Activated CD4-positive, alpha-beta T cell treated with anti-CD3 and anti-CD28 coated beads, Interleukin-2, Interleukin-4, amounts not matched to agents 100 ng/mL and 50 ng/mL, durations not matched to agents 16 hours and 8 hours (primary cell): ENCODE measurements at regions not wholly inside any gene's neighbourhood (a gene's known extent, or its start where the extent isn't known, plus 50 kb on each side); places are given as distances from the start of the nearest gene placed in this dataset.
"Not testable (repeated sequence)": the region's sequence is repeated elsewhere in the genome, so short reads cannot be mapped to it uniquely, and the experiment has no call there.

ENCODE experiments used
- DNase-seq: peaks from one replicate; pipeline ENCODE4 v3.0.0-alpha.2; 2020; ENCODE audit warnings: low spot score

DNA sequence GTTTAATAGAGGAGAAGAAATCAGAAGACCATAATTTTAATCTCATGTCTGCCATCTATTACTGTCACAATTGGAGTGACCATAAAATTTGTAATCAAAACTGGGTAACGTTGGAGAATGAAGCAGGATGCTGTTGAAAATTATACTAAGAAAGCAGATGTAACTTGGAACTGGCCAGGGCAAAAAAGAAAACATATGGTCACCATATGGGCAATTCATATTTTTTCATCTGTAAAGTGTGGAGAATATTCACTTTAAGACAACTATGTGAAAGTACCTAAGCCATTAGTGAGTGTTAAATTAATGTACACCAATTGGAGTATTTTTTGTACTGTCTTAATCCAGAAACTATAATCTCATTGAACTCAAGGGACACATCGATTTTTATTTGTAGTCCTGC is 1008.0 kb downstream of the GLUD2 start:
- DNase-seq = no peak

DNA sequence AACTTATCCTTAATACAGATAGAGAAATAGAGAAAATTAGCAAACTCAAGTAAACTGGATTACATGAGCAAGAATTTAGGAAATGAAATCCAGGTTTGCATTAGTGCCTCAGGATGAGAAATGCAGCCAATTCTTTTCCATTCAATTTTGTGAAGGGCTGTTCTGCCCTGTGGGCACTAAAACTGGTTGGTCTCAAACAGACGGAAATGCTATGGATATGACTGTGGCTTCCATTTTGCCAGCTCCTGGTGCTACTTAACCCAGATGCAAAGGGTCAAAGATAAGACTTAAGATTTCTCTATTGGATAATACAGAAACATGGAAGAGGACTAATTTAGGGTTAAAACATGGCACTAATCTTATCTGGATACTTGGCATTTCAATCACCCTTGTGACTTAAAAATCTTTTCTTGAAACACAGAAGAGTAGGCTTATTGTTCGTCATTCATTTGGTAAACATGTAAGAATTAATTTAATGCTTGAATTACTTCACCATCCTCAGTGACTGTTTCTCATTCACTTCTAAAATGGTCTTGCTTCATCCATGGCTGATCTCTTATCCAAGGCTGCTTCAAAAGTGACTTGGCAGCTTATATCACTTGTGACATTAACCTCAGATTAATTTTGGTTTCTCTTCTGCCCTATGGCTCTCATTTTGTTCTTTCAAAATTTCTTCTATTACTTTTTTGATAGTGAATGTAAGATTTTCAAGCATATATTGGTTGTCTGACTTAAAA is 1008.7 kb downstream of the GLUD2 start:
- DNase-seq = no peak

DNA sequence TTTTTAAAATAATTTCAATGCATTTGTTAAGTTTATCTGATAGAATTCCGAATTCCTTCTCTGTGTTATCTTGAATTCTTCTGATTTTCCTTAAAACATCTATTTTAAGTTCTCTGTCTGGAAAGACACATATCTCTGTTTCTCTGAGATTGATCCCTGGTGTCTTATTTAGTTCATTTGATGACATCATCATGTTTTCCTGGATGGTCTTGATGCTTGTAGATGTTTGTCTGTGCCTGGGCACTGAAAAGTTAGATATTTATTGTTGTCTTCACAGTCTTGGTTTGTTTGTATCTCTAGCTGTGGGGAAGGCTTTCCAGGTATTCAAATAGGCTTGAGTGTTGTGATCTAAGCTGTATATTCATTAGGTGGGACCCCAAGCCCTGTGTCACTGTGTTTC is 1028.8 kb downstream of the GLUD2 start:
- no peak for DNase-seq

DNA sequence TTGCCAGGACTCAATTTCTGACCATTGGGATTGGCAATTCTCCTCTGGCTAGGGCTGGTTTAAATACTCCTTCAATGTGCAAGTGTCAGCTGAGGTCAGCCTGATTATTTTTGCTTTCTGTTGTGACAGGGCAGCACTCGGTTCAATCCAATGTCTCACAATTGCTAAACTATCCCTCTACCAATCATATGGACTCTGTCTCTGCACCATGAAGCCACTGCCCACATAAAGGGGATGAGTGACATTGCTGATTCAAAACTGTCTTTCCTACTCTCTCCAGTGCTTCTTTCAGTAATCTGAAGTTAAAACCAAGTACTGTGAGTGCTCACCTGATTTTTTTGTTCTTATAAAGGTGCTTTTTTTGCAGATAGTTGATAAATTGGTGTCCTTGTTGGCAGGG is 1030.7 kb downstream of the GLUD2 start:
- DNase-seq = no peak

DNA sequence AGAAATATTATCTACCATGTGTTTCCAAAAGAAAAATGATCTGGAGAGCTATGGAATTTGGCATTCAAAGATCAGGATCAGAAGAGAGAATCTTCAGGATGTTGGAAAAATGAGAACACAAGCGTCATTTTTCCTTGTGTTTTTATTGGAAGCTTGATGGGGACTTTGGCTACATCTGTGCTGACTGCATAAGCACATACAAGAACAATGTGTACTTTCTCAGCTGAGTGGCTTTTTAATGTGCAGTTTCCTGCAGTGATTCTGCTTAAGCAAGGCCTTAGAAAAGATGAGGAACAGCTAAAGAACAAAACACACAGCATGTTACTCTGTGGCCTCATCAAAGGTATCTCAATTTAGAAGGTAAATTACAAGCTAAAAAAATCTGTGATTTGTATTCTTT is 1039.9 kb downstream of the GLUD2 start:
- DNase-seq = no peak

DNA sequence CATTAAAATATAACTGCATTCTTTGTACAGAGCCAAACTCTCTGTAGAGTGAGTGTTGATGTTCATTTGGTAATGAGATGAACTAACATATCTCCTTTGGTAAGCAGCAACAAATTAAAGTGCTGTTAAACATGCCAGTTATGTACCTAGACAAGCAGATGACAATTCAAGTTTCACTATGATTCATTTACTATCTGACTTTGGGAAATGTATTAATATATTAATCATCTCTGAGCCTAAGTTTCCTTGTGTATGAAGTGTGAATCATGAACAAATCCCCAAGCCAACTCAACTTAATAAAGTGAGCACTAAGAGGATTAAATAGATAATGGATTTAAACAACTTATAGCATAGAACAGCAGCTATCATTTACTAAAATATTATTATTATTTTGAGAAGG is 1044.2 kb downstream of the GLUD2 start:
- DNase-seq = no peak

DNA sequence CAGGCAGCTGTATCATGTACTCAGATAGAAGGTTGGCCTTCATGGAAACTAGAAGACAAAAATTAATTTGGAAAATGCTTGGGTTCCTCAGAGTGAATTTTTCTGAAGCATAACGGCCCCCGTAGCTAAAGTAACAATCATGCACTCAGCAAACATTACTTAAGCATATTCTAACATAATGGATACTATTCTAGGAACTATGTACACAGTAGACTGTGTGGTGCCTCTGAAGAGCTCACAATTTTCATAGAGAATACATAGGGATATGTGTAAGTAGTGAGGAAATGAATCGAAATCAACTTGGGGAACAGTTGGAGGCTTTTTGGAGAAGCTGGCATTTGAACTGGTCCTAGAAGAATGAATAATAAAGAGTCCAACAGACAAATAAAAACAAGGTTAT is 1045.0 kb downstream of the GLUD2 start:
- DNase-seq = no peak

DNA sequence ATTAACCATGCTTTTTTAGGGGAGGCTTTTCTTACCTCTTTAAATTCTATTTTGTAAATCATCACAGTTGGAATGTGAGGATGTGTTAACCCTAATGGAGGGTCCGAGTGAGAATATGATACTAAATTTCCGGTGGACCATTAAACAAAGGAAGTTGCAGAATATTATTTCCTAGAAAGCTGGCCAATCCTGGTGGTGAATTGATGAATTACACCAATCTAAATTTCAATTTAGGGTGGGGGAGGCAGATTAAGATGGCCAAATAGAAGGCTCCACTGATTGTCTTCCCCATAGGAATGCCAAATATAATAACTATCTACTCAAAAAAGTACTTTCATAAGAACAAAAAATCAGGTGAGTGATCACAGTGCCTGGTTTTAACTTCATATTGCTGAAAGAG is 1045.6 kb downstream of the GLUD2 start:
- DNase-seq = no peak

DNA sequence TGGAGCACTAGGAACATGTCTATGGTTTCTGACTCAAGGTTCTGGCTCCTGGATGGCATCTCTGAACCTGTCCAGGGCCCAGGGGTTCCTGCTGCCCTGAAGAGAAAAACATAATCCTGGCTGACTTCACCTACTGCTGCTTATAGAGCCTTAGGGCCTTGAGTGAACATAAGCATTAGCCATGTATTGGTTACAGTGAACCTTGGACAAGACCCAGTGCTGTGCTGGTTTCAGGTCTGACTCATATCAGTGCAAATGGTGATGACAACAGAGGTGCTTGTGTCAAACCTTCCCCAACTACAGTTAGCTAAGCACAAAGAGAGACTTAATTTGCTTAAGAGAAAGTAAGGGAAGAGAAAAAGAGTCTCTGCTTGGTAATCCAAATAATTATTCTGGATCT is 1047.2 kb downstream of the GLUD2 start:
- peak; percentile 4 for DNase-seq

DNA sequence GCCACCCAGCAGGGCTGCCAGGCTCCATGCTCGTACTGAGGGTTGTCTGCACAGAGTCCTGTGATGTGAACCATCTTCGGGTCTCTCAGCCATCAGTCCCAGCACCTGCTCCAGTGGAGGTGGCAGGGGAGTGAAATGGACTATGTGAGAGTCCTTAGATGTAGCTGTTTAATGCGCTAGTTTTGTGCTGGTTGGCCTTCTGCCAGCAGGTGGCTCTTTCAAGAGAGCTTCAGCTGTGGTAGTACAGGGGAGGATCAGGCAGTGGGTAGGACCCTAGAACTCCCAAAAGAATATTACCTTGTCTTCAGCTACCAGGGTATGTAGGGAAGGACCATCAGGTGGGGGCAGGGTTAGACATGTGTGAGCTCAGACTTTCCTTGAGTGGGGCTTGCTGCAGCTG is 1066.0 kb downstream of the GLUD2 start:
- no peak for DNase-seq

DNA sequence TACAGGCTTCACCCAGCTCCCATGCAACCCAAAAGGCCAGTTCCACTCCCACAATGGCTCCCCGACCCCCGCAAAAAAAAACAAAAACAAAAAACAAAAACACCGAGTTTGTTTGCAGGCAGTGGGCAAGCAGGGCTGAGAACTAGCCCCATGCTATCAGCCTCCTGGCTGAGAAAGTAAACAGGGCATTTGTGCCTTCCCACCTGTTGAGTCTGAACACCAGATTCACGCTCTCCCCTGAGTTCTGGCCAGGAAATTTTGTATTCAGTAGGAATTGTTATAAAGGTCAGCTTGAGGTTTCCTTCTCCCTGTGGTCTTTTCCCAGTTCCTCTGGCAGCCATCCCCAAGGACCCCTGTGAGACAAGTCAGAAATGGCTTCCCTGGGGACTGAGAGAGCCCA is 1066.5 kb downstream of the GLUD2 start:
- DNase-seq = no peak

DNA sequence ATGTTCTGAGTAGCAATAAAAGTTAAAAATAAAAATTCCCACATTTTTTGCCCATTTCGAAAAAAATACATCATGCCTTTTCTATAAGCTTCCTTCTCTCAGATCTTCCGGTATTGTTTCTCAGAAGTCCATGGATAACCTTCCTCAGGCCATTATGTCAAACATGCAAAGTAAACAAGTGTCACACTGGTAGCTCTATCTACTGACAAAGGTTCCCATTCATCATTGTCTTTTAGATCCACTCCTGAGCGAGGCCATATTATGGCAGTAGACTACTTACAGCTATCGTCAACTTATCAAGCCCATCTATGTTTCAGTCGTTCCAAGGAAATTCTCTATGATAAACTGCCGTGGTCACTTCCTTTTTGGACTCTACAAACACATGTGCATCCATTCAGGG is 1068.2 kb downstream of the GLUD2 start:
- no peak for DNase-seq

DNA sequence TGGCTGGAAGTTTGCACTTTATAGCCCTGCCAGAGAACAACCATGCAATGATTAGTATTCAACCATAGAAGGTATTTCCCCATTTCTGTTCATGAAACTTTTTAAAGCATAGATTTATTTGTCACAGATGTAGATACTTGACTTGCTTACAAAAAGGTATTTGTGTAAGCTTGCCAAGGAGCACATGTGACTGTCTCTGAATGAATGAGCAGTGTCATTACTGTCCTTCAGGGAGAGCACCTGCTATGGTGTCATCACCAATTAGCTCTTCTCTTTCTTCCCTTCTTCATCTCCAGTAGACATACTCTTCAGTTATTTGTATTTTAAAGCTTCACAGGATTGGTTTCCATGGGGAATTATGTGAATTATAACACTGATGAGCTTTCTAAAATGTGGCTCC is 1064.7 kb upstream of the GRIA3 start:
- no peak for DNase-seq

DNA sequence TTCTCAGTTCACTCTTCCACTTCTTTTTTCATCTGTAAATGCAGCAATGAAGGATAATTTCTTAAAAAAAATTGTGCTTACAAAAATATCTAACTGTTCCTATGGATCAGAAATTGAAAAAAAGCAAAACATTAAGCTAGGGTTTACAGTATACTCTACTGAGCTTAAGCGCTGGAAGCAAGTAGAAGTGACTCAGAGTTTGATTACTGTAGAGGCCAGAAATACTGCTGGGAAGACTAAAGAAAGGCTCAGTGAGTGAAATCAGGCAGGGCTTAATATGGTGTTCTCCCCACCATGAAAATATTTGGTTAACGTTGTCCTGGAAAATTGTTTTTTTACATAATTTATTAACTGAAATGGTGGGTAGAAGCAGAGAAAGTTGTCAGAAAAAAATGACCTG is 1061.8 kb upstream of the GRIA3 start:
- DNase-seq = no peak

DNA sequence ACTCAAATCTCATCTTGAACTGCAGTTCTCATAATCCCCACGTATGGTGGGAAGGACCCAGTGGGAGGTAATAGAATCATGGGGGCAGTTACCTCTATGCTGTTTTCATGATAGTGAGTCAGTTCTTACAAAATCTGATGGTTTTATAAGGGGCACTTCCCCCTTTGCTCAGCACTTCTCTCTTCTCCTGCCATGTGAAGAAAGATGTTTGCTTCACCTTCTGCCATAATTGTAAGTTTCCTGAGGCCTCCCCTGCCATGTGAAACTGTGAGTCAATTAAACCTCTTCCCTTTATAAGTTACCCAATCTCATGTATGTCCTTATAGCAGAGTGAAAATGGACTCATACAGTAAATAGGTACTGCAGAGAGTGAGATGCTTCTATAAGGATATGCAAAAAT is 1050.6 kb upstream of the GRIA3 start:
- no peak for DNase-seq

DNA sequence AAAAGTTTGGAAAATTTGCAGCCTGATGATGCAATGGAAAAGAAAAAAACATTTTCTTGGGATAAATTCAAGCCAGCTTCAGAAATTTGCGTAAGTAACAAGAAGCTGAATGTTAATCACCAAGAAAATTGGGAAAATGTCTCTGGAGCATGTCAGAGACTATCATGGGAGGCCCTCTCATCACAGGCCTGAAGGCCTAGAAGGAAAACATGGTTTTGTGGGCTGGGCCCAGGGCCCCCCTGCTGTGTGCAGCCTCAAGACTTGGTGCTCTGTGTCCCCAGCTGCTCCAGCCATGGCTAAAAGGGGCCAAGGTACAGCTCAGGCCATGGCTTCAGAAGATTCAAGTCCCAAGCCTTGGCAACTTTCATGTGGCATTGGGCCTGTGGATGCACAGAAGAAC is 1049.8 kb upstream of the GRIA3 start:
- no peak for DNase-seq

DNA sequence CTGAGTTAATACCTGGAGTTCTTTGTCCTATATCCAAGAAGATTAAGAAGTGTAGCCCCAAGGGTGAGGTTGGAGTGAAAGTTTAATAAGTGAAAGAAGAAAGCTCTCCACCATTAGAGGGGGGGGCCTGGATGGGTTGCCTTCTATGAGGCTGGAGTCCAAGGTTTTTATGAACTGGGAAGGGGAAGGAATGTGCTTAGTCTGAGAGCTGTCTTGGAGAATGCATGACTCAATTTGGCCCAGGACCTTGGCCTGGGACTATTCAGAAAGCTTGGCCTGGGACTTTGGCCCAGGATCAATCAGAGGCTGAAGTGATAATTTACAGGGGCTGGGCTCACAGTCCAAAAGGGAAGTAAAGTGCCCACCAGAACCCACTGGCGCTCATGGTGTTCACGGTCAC is 1049.0 kb upstream of the GRIA3 start:
- DNase-seq = no peak

DNA sequence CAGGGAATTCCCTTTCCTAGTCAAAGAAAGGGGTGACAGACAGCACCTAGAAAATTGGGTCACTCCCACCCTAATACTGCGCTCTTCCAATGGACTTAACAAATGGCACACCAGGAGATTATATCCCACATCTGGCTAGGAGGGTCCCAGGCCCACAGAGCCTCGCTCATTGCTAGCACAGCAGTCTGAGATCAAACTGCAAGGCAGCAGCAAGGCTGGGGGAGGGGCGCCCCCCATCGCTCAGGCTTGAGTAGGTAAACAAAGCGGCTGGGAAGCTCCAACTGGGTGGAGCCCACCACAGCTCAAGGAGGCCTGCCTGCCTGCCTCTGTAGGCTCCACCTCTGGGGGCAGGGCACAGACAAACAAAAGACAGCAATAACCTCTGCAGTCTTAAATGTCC is 1043.9 kb upstream of the GRIA3 start:
- DNase-seq = not testable (repeated sequence)

DNA sequence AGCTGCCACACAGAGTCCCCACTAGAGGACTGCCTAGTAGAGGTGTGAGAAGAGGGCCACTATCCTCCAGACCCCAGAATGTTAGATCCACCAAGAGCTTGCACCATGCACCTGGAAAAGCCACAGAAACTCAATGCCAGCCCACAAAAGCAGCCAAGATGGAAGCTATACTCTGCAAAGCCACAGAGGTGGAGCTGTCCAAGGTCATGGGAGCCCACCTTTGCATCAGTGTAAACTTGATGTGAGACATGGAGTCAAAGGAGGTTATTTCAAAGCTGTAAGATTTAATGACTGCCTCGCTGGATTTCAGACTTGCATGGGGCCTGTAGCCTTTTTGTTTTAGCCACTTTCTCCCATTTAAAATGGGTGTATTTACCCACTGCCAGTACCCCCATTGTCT is 1030.1 kb upstream of the GRIA3 start:
- no peak for DNase-seq

DNA sequence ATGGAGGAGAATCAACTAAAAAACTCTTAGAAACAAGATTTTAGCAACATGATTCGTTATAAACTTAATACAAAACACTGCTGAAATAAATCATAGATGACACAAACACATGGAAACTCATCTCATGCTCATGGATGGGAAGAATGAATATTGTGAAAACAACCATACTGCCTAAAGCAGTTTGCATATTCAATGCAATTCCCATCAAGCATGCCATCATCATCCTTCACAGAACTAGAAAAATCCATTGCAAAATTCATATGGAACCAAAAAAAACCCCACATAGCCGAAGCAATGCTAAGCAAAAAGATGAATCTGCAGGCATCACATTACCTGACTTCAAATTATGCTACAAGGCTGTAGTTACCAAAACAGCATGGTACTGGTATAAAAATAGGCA is 1015.8 kb upstream of the GRIA3 start:
- no peak for DNase-seq

DNA sequence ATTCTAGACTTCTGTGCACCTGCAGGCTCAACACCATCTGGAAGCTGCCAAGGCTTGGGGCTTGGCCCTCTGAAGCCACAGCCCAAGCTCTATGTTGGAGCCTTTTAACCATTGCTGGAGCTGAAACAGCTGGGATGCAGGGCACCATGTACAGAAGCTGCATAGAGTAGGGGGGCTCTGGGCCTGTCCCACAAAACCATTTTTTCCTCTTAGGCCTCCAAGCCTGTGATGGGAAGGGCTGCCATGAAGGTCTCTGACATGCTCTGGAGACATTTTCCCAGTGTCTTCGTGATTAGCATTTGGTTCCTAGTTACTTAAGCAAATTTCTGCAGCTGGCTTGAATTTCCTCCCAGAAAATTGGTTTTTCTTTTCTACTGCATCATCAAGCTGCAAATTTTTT is 999.3 kb upstream of the GRIA3 start:
- no peak for DNase-seq

DNA sequence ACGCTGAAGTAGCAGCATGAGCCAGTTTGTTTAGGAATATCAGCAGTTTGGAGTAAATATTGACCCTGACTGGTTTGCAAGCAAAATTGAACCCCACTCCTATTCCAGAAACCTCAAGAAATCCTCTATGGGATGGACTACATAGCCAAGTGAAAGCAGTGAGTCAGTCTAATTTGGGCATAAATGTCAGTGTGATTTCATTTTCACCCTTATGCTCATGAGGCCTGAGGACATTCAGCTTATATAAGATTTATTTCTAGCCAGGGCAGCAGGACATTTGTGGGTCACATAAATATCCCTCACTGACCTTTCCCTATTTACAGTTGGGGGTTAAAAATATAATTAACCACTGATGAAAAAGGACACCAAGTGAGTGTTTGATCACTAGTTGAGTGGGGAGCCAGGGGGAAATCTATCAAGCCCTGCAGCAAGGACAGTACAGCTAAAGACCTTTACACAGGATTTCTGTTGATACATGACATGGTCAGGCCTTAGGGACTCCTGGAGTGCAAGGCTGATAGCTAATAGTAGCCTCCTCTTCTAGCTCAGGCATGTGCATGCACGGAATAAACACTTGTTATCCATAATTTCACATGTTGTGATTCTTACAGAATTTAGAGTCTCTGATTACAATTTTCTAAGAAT is 996.9 kb upstream of the GRIA3 start:
- DNase-seq = no peak

DNA sequence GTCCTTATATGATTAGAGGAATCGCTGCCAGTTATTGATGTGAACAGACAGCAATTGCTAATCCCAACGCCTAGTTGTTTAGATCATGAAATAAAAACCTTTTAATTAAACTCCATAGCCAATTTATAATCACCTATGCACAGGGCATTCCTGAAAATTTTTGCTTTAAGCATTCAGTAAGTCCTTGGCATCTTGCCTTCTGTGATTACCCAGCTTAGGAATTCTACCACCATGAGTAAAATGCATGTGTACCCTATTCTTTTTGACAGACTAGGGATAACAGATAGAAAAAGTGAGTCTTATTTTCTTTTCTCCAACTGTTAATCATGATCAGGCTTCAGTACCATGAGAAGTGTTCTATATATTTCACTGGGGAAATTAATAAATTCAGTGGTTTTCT is 995.3 kb upstream of the GRIA3 start:
- DNase-seq = no peak

DNA sequence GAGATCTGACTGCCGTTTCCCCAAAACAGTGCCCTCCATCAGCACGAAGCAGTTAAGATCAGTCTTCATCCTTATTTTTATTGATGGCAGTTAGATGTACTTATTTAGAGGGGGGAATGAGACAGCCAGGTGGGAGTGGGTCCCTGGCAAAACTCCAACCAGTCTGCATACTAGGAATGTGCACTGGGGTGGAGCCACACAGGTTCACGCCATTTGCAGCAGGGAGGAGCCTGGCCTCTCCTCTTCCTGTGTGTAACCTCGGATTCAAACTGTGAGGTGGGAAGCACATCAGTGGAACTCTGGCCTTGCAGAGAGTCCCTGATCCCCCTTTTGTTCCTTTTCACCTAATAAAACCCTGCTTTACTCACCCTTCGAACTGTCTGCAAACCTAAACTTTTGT is 987.7 kb upstream of the GRIA3 start:
- no peak for DNase-seq
